HG03457 (cell line): ENCODE measurements at regions not wholly inside any gene's neighbourhood (a gene's known extent, or its start where the extent isn't known, plus 50 kb on each side); places are given as distances from the start of the nearest gene placed in this dataset.

ENCODE experiments used
- ATAC-seq: cut with Tn5 transposase; IDR thresholded peaks from one replicate; pipeline ENCODE4 v1.9.1; 2021; ENCODE audit warnings: moderate number of reproducible peaks; ENCODE audit not compliant: unreplicated experiment

- no peak for ATAC-seq
These were observed 1192.2 kb downstream of the UQCRFS1 start for GRCh38 chr19:28020619-28021258.

GRCh38 chr19:28019901-28020300 is 1193.0 kb downstream of the UQCRFS1 start:
- no peak for ATAC-seq

GRCh38 chr19:28019371-28019770 is 1193.6 kb downstream of the UQCRFS1 start:
- no peak for ATAC-seq

- ATAC-seq: no peak
These were observed 1194.5 kb downstream of the UQCRFS1 start for GRCh38 chr19:28018499-28018898.

GRCh38 chr19:28014615-28015405 is 1198.1 kb downstream of the UQCRFS1 start:
- no peak for ATAC-seq

GRCh38 chr19:28012361-28012760 is 1200.6 kb downstream of the UQCRFS1 start:
- no peak for ATAC-seq

- no peak for ATAC-seq
These were observed 1202.3 kb downstream of the UQCRFS1 start for GRCh38 chr19:28010656-28011055.

GRCh38 chr19:28009696-28010095 is 1203.3 kb downstream of the UQCRFS1 start:
- no peak for ATAC-seq

- ATAC-seq: no peak
These were observed 1204.3 kb downstream of the UQCRFS1 start for GRCh38 chr19:28008695-28009094.

- ATAC-seq: no peak
These were observed 1209.4 kb downstream of the UQCRFS1 start for GRCh38 chr19:28003543-28003942.

- ATAC-seq: no peak
These were observed 1215.9 kb downstream of the UQCRFS1 start for GRCh38 chr19:27997069-27997468.

- ATAC-seq: no peak
These were observed 1219.1 kb downstream of the UQCRFS1 start for GRCh38 chr19:27993619-27994570.

- no peak for ATAC-seq
These were observed 1226.7 kb downstream of the UQCRFS1 start for GRCh38 chr19:27986299-27986698.

GRCh38 chr19:27975419-27976005 is 1237.4 kb downstream of the UQCRFS1 start:
- no peak for ATAC-seq

- no peak for ATAC-seq
These were observed 1238.9 kb downstream of the UQCRFS1 start for GRCh38 chr19:27974082-27974513.

GRCh38 chr19:27972291-27973040 is 1240.5 kb downstream of the UQCRFS1 start:
- no peak for ATAC-seq

GRCh38 chr19:27971869-27972268 is 1241.1 kb downstream of the UQCRFS1 start:
- ATAC-seq: no peak

- ATAC-seq: no peak
These were observed 1241.9 kb downstream of the UQCRFS1 start for GRCh38 chr19:27971071-27971470.

- ATAC-seq: no peak
These were observed 1246.5 kb downstream of the UQCRFS1 start for GRCh38 chr19:27966390-27966816.

GRCh38 chr19:27964185-27964584 is 1248.8 kb downstream of the UQCRFS1 start:
- ATAC-seq: no peak
